K562 (cell line): ENCODE measurements at regions not wholly inside any gene's neighbourhood (a gene's known extent, or its start where the extent isn't known, plus 50 kb on each side); places are given as distances from the start of the nearest gene placed in this dataset.
A peak's percentile ranks its signal among the peaks of the same experiment; 100 is the strongest.

Experiments used
- MEF2A ChIP-seq: IDR thresholded peaks from 2 replicates; pipeline ENCODE4 v1.6.1; 2011; ENCODE audit warnings: low read depth, mild to moderate bottlenecking, low read length, moderate library complexity; ENCODE audit not compliant: control insufficient read depth
- OTX1 ChIP-seq: fragments of 450-650 bp; formaldehyde crosslinking; IDR thresholded peaks from 2 replicates; pipeline ENCODE4 v1.4.0; 2022; ENCODE audit warnings: mild to moderate bottlenecking
- RCOR1 ChIP-seq, 2 experiments: IDR thresholded peaks; 2 replicates each; pipeline ENCODE4 v1.6.1; 2012; ENCODE audit warnings: low read depth in 2 of 2, low read length in 2 of 2, borderline replicate concordance in 1 of 2, improper control_type of control experiment in 1 of 2
- SETDB1 ChIP-seq: IDR thresholded peaks from one replicate; pipeline ENCODE4 v1.6.1; 2012; ENCODE audit warnings: low read length, control low read depth, inconsistent platforms
- ZFP1 ChIP-seq: fragments of 450-650 bp; formaldehyde crosslinking; IDR thresholded peaks from 2 replicates; pipeline ENCODE4 v1.4.0; 2020; ENCODE audit warnings: mild to moderate bottlenecking, mixed read lengths
- TF ChIP-seq, protein P1 (sequence below), 2 experiments: fragments of 450-650 bp; IDR thresholded peaks; 2 replicates each; pipeline ENCODE4 v1.6.1; 2016; ENCODE audit warnings: mild to moderate bottlenecking in 2 of 2, borderline replicate concordance in 1 of 2, low read depth in 1 of 2, moderate library complexity in 1 of 2
- TF ChIP-seq, protein P2 (sequence below), 3 experiments: IDR thresholded peaks in 2 of 3; conservative IDR thresholded peaks in 1 of 3; 2 replicates each; pipeline ENCODE4 v1.5.1; 2011 to 2012; ENCODE audit warnings: low read length in 3 of 3, mild to moderate bottlenecking in 3 of 3, control low read depth in 2 of 3, improper control_type of control experiment in 1 of 3, inconsistent platforms in 1 of 3, low read depth in 1 of 3, mixed read lengths in 1 of 3, moderate library complexity in 1 of 3; ENCODE audit not compliant: insufficient read depth in 2 of 3
- TF ChIP-seq, protein P3 (sequence below): fragments of 450-650 bp; IDR thresholded peaks from 2 replicates; pipeline ENCODE4 v1.6.1; 2016; ENCODE audit warnings: borderline replicate concordance
- TF ChIP-seq, protein P4 (sequence below): fragments of 450-650 bp; IDR thresholded peaks from 2 replicates; pipeline ENCODE4 v1.7.1; 2018; ENCODE audit warnings: mild to moderate bottlenecking, low read depth; ENCODE audit not compliant: partially characterized antibody
- TF ChIP-seq, protein P5 (sequence below): fragments of 250-450 bp; sonication (Bioruptor Pico); IDR thresholded peaks from 2 replicates; pipeline ENCODE4 v1.9.0; 2021; ENCODE audit warnings: mild to moderate bottlenecking

DNA sequence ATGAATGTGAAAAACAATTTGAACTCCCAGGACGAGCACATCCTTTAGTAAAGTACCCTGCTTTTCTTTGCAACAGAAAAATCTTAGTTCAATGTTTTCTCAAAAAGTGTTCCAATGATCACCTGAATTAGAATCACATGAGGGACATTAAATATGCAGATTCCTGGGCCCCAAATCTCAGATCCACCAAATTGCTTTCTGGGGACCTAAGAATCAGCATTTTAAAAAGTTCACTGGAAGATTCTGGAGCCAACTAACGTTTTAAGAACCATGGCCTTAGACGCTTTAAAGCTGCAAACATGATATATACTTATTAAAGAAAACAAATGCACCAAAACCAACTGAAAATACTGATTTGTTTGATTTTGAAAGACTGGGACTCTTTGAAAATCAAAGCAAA is 143.4 kb upstream of the TMEM168 start:
- TF ChIP-seq, protein P1, sequence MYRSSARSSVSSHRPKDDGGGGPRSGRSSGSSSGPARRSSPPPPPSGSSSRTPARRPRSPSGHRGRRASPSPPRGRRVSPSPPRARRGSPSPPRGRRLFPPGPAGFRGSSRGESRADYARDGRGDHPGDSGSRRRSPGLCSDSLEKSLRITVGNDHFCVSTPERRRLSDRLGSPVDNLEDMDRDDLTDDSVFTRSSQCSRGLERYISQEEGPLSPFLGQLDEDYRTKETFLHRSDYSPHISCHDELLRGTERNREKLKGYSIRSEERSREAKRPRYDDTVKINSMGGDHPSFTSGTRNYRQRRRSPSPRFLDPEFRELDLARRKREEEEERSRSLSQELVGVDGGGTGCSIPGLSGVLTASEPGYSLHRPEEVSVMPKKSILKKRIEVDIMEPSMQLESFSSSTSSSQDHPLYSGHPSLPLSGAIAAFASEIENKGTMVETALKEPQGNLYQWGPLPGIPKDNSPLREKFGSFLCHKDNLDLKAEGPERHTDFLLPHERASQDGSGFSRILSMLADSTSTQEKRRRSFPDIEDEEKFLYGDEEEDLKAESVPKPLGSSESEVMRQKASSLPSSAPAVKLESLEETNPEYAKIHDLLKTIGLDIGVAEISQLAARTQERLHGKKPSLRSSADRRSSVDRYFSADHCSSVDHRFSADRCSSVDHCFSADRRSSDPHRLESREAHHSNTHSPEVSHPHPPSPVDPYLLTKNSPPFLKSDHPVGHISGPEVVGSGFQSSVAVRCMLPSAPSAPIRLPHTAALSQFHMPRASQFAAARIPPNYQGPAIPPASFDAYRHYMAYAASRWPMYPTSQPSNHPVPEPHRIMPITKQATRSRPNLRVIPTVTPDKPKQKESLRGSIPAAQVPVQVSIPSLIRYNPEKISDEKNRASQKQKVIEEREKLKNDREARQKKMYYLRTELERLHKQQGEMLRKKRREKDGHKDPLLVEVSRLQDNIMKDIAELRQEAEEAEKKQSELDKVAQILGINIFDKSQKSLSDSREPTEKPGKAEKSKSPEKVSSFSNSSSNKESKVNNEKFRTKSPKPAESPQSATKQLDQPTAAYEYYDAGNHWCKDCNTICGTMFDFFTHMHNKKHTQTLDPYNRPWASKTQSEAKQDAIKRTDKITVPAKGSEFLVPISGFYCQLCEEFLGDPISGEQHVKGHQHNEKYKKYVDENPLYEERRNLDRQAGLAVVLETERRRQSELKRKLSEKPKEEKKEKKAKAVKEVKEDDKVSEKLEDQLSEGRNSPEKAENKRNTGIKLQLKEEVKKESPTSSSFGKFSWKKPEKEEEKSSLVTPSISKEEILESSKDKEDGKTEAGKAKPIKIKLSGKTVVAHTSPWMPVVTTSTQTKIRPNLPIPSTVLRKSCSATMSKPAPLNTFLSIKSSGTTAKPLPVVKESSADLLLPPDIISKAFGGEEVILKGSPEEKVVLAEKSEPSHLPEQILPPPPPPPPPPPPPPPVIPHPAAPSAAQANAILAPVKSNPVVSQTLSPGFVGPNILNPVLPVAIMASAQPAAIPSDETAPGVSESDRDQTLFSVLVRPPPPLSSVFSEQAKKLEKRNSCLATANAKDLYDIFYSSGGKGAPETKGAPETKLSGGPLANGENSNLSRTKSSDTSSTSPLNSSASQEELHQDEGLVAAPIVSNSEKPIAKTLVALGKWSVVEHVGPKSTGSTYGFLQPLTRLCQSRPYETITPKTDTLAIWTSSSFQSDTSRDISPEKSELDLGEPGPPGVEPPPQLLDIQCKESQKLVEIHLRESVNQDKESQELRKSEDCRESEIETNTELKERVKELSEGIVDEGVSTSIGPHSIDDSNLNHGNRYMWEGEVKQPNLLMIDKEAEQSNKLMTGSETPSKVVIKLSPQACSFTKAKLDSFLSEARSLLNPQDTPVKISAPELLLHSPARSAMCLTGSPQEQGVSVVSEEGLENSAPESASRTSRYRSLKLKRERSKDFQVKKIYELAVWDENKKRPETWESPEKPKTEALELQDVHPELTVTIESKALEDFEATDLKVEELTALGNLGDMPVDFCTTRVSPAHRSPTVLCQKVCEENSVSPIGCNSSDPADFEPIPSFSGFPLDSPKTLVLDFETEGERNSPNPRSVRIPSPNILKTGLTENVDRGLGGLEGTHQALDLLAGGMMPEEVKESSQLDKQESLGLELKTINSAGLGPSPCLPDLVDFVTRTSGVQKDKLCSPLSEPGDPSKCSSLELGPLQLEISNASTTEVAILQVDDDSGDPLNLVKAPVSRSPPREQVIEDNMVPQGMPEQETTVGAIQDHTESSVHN (IDR thresholded peaks at IDR 0.05; ENCODE audit: borderline replicate concordance in 1 of 2, low read depth in 1 of 2), result no peak
- TF ChIP-seq, protein P2, sequence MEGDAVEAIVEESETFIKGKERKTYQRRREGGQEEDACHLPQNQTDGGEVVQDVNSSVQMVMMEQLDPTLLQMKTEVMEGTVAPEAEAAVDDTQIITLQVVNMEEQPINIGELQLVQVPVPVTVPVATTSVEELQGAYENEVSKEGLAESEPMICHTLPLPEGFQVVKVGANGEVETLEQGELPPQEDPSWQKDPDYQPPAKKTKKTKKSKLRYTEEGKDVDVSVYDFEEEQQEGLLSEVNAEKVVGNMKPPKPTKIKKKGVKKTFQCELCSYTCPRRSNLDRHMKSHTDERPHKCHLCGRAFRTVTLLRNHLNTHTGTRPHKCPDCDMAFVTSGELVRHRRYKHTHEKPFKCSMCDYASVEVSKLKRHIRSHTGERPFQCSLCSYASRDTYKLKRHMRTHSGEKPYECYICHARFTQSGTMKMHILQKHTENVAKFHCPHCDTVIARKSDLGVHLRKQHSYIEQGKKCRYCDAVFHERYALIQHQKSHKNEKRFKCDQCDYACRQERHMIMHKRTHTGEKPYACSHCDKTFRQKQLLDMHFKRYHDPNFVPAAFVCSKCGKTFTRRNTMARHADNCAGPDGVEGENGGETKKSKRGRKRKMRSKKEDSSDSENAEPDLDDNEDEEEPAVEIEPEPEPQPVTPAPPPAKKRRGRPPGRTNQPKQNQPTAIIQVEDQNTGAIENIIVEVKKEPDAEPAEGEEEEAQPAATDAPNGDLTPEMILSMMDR (IDR thresholded peaks at IDR 0.05 in 2 of 3, conservative IDR thresholded peaks at IDR 0.05 in 1 of 3; ENCODE audit: insufficient read depth in 2 of 3, low read depth in 1 of 3, low read length in 3 of 3), result no peak
- TF ChIP-seq, protein P3, sequence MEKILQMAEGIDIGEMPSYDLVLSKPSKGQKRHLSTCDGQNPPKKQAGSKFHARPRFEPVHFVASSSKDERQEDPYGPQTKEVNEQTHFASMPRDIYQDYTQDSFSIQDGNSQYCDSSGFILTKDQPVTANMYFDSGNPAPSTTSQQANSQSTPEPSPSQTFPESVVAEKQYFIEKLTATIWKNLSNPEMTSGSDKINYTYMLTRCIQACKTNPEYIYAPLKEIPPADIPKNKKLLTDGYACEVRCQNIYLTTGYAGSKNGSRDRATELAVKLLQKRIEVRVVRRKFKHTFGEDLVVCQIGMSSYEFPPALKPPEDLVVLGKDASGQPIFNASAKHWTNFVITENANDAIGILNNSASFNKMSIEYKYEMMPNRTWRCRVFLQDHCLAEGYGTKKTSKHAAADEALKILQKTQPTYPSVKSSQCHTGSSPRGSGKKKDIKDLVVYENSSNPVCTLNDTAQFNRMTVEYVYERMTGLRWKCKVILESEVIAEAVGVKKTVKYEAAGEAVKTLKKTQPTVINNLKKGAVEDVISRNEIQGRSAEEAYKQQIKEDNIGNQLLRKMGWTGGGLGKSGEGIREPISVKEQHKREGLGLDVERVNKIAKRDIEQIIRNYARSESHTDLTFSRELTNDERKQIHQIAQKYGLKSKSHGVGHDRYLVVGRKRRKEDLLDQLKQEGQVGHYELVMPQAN, result no peak
- TF ChIP-seq MEF2A (no peak), OTX1 (CRISPR knock-in tag) (no peak), SETDB1 (no peak), RCOR1 (IDR thresholded peaks at IDR 0.05; ENCODE audit: borderline replicate concordance in 1 of 2, low read depth in 2 of 2, low read length in 2 of 2) (0 out of 4 replicates have a peak, but pooled peaks of 1 of the 2 experiments have one; percentile 12), ZFP1 (no peak)
- TF ChIP-seq, protein P4, sequence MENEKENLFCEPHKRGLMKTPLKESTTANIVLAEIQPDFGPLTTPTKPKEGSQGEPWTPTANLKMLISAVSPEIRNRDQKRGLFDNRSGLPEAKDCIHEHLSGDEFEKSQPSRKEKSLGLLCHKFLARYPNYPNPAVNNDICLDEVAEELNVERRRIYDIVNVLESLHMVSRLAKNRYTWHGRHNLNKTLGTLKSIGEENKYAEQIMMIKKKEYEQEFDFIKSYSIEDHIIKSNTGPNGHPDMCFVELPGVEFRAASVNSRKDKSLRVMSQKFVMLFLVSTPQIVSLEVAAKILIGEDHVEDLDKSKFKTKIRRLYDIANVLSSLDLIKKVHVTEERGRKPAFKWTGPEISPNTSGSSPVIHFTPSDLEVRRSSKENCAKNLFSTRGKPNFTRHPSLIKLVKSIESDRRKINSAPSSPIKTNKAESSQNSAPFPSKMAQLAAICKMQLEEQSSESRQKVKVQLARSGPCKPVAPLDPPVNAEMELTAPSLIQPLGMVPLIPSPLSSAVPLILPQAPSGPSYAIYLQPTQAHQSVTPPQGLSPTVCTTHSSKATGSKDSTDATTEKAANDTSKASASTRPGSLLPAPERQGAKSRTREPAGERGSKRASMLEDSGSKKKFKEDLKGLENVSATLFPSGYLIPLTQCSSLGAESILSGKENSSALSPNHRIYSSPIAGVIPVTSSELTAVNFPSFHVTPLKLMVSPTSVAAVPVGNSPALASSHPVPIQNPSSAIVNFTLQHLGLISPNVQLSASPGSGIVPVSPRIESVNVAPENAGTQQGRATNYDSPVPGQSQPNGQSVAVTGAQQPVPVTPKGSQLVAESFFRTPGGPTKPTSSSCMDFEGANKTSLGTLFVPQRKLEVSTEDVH, result no peak
- TF ChIP-seq, protein P5, sequence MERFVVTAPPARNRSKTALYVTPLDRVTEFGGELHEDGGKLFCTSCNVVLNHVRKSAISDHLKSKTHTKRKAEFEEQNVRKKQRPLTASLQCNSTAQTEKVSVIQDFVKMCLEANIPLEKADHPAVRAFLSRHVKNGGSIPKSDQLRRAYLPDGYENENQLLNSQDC (CRISPR knock-in tag), result no peak
